ENCODE measurements at regions not wholly inside any gene's neighbourhood (a gene's known extent, or its start where the extent isn't known, plus 50 kb on each side); places are given as distances from the start of the nearest gene placed in this dataset.

DNA sequence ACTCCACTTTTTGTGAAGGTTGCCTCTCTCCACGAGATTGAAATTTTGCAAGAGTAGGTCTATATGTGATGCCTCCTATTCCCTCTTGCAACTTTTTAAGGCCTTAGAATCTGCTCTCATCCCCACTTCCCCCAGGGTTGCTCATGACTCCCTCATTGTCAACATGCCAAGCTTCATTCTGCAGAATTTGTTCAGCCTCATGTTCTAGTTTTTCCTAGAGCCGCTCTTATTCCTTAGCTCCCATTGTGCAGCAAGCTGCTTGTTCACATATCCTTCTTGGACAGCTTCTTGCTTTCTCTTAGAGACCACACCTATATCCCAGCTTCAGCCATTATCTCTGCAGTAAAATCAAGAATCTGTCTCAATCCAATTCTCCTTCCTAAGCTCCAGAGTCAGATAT is 82.4 kb downstream of the CNGA2 start:
- ChIA-PET CTCF (no interaction called here), POLR2A (ENCODE audit: unreplicated experiment) (no interaction called here)
- intact Hi-C loops (cut with micrococcal nuclease) = no loop called here
- H2AFZ ChIP-seq (ENCODE audit: low read length) = no peak overlapping the region
- BruUV-seq (replicated peaks) = no TSS peak
- no peaks in the 10 kb centered on the region for H3K9me2 ChIP-seq (replicated peaks; ENCODE audit: low read length)
- DNase-seq (no peak), ATAC-seq (no peak)
- TF ChIP-seq EZH2 (IDR thresholded peaks at IDR 0.05; ENCODE audit: low read length, unreplicated experiment) = no peak
- TF ChIP-seq, protein P1, sequence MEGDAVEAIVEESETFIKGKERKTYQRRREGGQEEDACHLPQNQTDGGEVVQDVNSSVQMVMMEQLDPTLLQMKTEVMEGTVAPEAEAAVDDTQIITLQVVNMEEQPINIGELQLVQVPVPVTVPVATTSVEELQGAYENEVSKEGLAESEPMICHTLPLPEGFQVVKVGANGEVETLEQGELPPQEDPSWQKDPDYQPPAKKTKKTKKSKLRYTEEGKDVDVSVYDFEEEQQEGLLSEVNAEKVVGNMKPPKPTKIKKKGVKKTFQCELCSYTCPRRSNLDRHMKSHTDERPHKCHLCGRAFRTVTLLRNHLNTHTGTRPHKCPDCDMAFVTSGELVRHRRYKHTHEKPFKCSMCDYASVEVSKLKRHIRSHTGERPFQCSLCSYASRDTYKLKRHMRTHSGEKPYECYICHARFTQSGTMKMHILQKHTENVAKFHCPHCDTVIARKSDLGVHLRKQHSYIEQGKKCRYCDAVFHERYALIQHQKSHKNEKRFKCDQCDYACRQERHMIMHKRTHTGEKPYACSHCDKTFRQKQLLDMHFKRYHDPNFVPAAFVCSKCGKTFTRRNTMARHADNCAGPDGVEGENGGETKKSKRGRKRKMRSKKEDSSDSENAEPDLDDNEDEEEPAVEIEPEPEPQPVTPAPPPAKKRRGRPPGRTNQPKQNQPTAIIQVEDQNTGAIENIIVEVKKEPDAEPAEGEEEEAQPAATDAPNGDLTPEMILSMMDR (conservative IDR thresholded peaks at IDR 0.05; ENCODE audit: low read depth, low read length) = no peak
- TF ChIP-seq EZH2phosphoT487 (IDR thresholded peaks at IDR 0.05; ENCODE audit: borderline replicate concordance, low read length) = no peak
- no peak overlapping the region for H3K4me3 ChIP-seq (ENCODE audit: low read length)
- no peaks in the 10 kb centered on the region for H3F3A ChIP-seq (ENCODE audit: low read length, unreplicated experiment)
- H3K79me2 ChIP-seq (ENCODE audit: low read length) = no peaks in the 10 kb centered on the region
- no peaks in the 10 kb centered on the region for H3K9me3 ChIP-seq (ENCODE audit: low read length)
- H4K20me1 ChIP-seq (ENCODE audit: low read length) = no peaks in the 10 kb centered on the region
- H3K9ac ChIP-seq (ENCODE audit: low read length) = no peak overlapping the region
- no peaks in the 10 kb centered on the region for H3K36me3 ChIP-seq (ENCODE audit: low read depth, low read length)
- no peaks in the 10 kb centered on the region for H3K4me1 ChIP-seq (ENCODE audit: insufficient read depth, low read length)
- H3K27me3 ChIP-seq (ENCODE audit: low read length) = no peaks in the 10 kb centered on the region
- H3K4me2 ChIP-seq (ENCODE audit: low read length) = no peak overlapping the region
- H3K27ac ChIP-seq (ENCODE audit: low read length) = no peak overlapping the region

DNA sequence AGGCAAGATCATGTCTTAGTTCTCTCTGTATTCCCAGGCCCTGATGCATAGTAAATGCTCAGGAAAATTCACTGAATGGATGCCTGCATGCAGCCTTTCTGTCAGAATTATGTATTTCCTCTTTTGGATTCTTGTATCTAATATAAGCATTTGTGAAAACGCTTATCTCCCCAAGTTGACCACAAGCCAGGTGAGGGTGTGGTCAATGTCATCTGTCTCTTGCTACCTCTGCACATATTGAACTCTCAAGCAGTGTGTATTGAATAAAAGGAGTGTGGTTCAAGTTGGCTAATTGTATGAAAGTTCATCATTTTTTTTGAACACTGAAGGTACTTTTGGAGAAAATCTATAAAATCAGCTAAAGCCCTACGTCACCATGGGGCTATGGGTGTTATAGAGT is 84.3 kb downstream of the CNGA2 start:
- no peaks in the 10 kb centered on the region for H3K36me3 ChIP-seq (ENCODE audit: low read depth, low read length)
- no peak overlapping the region for H3K27ac ChIP-seq (ENCODE audit: low read length)
- no peaks in the 10 kb centered on the region for H3K9me3 ChIP-seq (ENCODE audit: low read length)
- H3F3A ChIP-seq (ENCODE audit: low read length, unreplicated experiment) = no peaks in the 10 kb centered on the region
- DNase-seq (no peak), ATAC-seq (no peak)
- no peaks in the 10 kb centered on the region for H3K27me3 ChIP-seq (ENCODE audit: low read length)
- H2AFZ ChIP-seq (ENCODE audit: low read length) = no peak overlapping the region
- H3K4me3 ChIP-seq (ENCODE audit: low read length) = no peak overlapping the region
- intact Hi-C loops (cut with micrococcal nuclease) = no loop called here
- no peaks in the 10 kb centered on the region for H3K4me1 ChIP-seq (ENCODE audit: insufficient read depth, low read length)
- no peak overlapping the region for H3K9ac ChIP-seq (ENCODE audit: low read length)
- no peaks in the 10 kb centered on the region for H3K79me2 ChIP-seq (ENCODE audit: low read length)
- POLR2A ChIA-PET (ENCODE audit: unreplicated experiment) = no interaction called here
- TF ChIP-seq, protein P1 (conservative IDR thresholded peaks at IDR 0.05; ENCODE audit: low read depth, low read length) = no peak
- no peak for TF ChIP-seq EZH2phosphoT487 (IDR thresholded peaks at IDR 0.05; ENCODE audit: borderline replicate concordance, low read length)
- no peak for TF ChIP-seq EZH2 (IDR thresholded peaks at IDR 0.05; ENCODE audit: low read length, unreplicated experiment)
- no TSS peak for BruUV-seq (replicated peaks)
- H3K4me2 ChIP-seq (ENCODE audit: low read length) = no peak overlapping the region
- CTCF ChIA-PET = no interaction called here
- H4K20me1 ChIP-seq (ENCODE audit: low read length) = no peaks in the 10 kb centered on the region
- H3K9me2 ChIP-seq (replicated peaks; ENCODE audit: low read length) = no peaks in the 10 kb centered on the region

DNA sequence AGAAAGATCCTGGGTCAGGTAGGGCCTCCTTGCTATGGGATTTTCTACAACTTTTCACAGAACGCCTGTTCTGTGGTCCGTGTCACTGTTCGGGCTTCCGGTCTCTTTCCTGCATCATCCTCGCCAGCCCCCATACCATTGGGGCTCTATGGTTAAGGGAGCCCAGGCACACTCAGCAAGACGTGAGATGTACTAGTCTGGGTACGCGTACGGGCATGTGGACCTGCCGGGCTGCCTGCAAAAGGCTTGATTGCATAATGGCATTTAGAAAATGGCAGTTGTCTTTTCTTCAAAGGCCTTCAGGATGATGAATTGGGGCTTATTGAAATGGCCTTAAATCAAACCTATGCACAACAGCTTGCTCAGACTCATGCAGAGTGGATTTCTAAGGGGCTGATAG is 86.7 kb downstream of the CNGA2 start:
- intact Hi-C loops (cut with micrococcal nuclease) = no loop called here
- no peaks in the 10 kb centered on the region for H3K79me2 ChIP-seq (ENCODE audit: low read length)
- H3K4me2 ChIP-seq (ENCODE audit: low read length) = no peak overlapping the region
- ChIA-PET CTCF (no interaction called here), POLR2A (ENCODE audit: unreplicated experiment) (no interaction called here)
- no peaks in the 10 kb centered on the region for H3F3A ChIP-seq (ENCODE audit: low read length, unreplicated experiment)
- TF ChIP-seq EZH2phosphoT487 (IDR thresholded peaks at IDR 0.05; ENCODE audit: borderline replicate concordance, low read length) (no peak), EZH2 (IDR thresholded peaks at IDR 0.05; ENCODE audit: low read length, unreplicated experiment) (no peak)
- TF ChIP-seq, protein P1 (conservative IDR thresholded peaks at IDR 0.05; ENCODE audit: low read depth, low read length) = no peak
- H3K27me3 ChIP-seq (ENCODE audit: low read length) = no peaks in the 10 kb centered on the region
- H4K20me1 ChIP-seq (ENCODE audit: low read length) = no peaks in the 10 kb centered on the region
- H2AFZ ChIP-seq (ENCODE audit: low read length) = no peak overlapping the region
- no peaks in the 10 kb centered on the region for H3K9me2 ChIP-seq (replicated peaks; ENCODE audit: low read length)
- no peaks in the 10 kb centered on the region for H3K9me3 ChIP-seq (ENCODE audit: low read length)
- H3K36me3 ChIP-seq (ENCODE audit: low read depth, low read length) = no peaks in the 10 kb centered on the region
- DNase-seq = no peak
- BruUV-seq (replicated peaks) = no TSS peak
- H3K4me1 ChIP-seq (ENCODE audit: insufficient read depth, low read length) = no peaks in the 10 kb centered on the region
- no peak overlapping the region for H3K9ac ChIP-seq (ENCODE audit: low read length)
- no peak for ATAC-seq
- no peak overlapping the region for H3K27ac ChIP-seq (ENCODE audit: low read length)
- H3K4me3 ChIP-seq (ENCODE audit: low read length) = no peak overlapping the region
